GOT3 (cell line): ENCODE measurements at regions not wholly inside any gene's neighbourhood (a gene's known extent, or its start where the extent isn't known, plus 50 kb on each side); places are given as distances from the start of the nearest gene placed in this dataset.
A peak's percentile ranks its signal among the peaks of the same experiment; 100 is the strongest.

Experiments
- DNase-seq: peaks from one replicate; lab custom pipeline; 2025; ENCODE audit warnings: mixed read lengths; lab: John Stamatoyannopoulos, UW

- no peak for DNase-seq
Observed at GRCh38 chr13:40389081-40389641, 277.3 kb downstream of the FOXO1 start.

GRCh38 chr13:40390401-40390916 lies 276.0 kb downstream of the FOXO1 start:
- no peak for DNase-seq

- no peak for DNase-seq
Observed at GRCh38 chr13:40391788-40392187, 274.7 kb downstream of the FOXO1 start.

GRCh38 chr13:40394304-40394985 lies 272.0 kb downstream of the FOXO1 start:
- no peak for DNase-seq

- DNase-seq: no peak
Observed at GRCh38 chr13:40398065-40398464, 268.4 kb downstream of the FOXO1 start.

GRCh38 chr13:40399756-40400155 lies 266.7 kb downstream of the FOXO1 start:
- DNase-seq: no peak

- peak; percentile 49 for DNase-seq
Observed at GRCh38 chr13:40401911-40402776, 264.3 kb downstream of the FOXO1 start.

GRCh38 chr13:40402931-40403431 lies 263.5 kb downstream of the FOXO1 start:
- DNase-seq: no peak

- DNase-seq: no peak
Observed at GRCh38 chr13:40403509-40404241, 262.8 kb downstream of the FOXO1 start.

GRCh38 chr13:40404407-40404806 lies 262.0 kb downstream of the FOXO1 start:
- no peak for DNase-seq

GRCh38 chr13:40404967-40405716 lies 261.3 kb downstream of the FOXO1 start:
- no peak for DNase-seq

GRCh38 chr13:40406405-40407120 lies 259.9 kb downstream of the FOXO1 start:
- no peak for DNase-seq

GRCh38 chr13:40407567-40407966 lies 258.9 kb downstream of the FOXO1 start:
- DNase-seq: no peak

GRCh38 chr13:40408602-40409001 lies 257.8 kb downstream of the FOXO1 start:
- DNase-seq: no peak

GRCh38 chr13:40409278-40409677 lies 257.2 kb downstream of the FOXO1 start:
- no peak for DNase-seq

- DNase-seq: no peak
Observed at GRCh38 chr13:40410315-40410714, 256.1 kb downstream of the FOXO1 start.

GRCh38 chr13:40420160-40420740 lies 246.2 kb downstream of the FOXO1 start:
- DNase-seq: no peak

GRCh38 chr13:40422588-40423235 lies 243.7 kb downstream of the FOXO1 start:
- DNase-seq: no peak

GRCh38 chr13:40428354-40428753 lies 238.1 kb downstream of the FOXO1 start:
- DNase-seq: no peak
